K562 (cell line): ENCODE measurements at regions not wholly inside any gene's neighbourhood (a gene's known extent, or its start where the extent isn't known, plus 50 kb on each side); places are given as distances from the start of the nearest gene placed in this dataset.

ENCODE experiments used
- ATAC-seq: fragments of 200-7000 bp; cut with Tn5 transposase; 3 replicates; pipeline ENCODE4 v1.9.1; 2020; ENCODE audit warnings: moderate library complexity
- BruUV-seq: library from RNA; stranded (reverse); fragments of 400-500 nt; replicated peaks from 2 replicates; lab custom pipeline; 2021; lab: Mats Ljungman, UMichigan
- CTCF ChIA-PET: fragments of 300-600 bp; formaldehyde crosslinking; extraction: SDS; loops from one replicate; lab custom pipeline; 2021; ENCODE audit warnings: low intra/inter-chr PET ratio; lab: Yijun Ruan, JAX
- POLR2A ChIA-PET: fragments of 300-600, 350-650 bp; sonication (Branson Sonifier 250); formaldehyde crosslinking; extraction: SDS; loops from one replicate; lab custom pipeline; 2021; ENCODE audit warnings: antibody characterized with exemption, inconsistent platforms; lab: Yijun Ruan, JAX
- DNase-seq, 4 experiments: peaks; one replicate each; pipeline versions ENCODE4 v3.0.0 to v3.0.0-alpha.2; 2011 to 2018; ENCODE audit warnings: low spot score in 3 of 4, mixed read lengths in 3 of 4; ENCODE audit errors: extremely low read depth in 1 of 4
- FAIRE-seq: peaks from 2 replicates; lab custom pipeline; 2011; peaks lifted over from hg19 to GRCh38; lab: Jason Lieb, UNC
- H2AFZ ChIP-seq: 2 replicates; pipeline ENCODE4 v1.6.0; 2011; ENCODE audit warnings: low read depth, low read length, control low read depth, inconsistent platforms
- H3K27ac ChIP-seq: fragments of 200-600 bp; 3 replicates; pipeline ENCODE4 v1.8.0; 2011; ENCODE audit warnings: low read depth, mild to moderate bottlenecking, control low read depth, inconsistent platforms, low read length, moderate library complexity, mixed read lengths; ENCODE audit errors: extremely low read depth
- H3K27me3 ChIP-seq, 2 experiments: fragments of 300-600 bp in 1 of 2; 2 replicates in 1 of 2; 3 replicates in 1 of 2; pipeline versions ENCODE4 v1.6.0 to v1.8.0; 2011; ENCODE audit warnings: inconsistent platforms in 2 of 2, low read length in 2 of 2, mild to moderate bottlenecking in 1 of 2, mixed read lengths in 1 of 2, moderate library complexity in 1 of 2; ENCODE audit not compliant: control insufficient read depth in 2 of 2, insufficient read depth in 2 of 2
- H3K36me3 ChIP-seq: fragments of 300-600 bp; 3 replicates; pipeline ENCODE4 v1.8.0; 2011; ENCODE audit warnings: mild to moderate bottlenecking, low read length, inconsistent platforms; ENCODE audit not compliant: control insufficient read depth, insufficient read depth
- H3K4me1 ChIP-seq, 2 experiments: fragments of 200-600 bp in 1 of 2; replicated peaks in 1 of 2; 2 replicates in 1 of 2; 3 replicates in 1 of 2; pipeline versions ENCODE4 v1.5.1 to v1.8.0; 2011; ENCODE audit warnings: inconsistent platforms in 2 of 2, low read length in 2 of 2, mild to moderate bottlenecking in 1 of 2, mixed read lengths in 1 of 2, moderate library complexity in 1 of 2; ENCODE audit not compliant: control insufficient read depth in 2 of 2, insufficient read depth in 2 of 2
- H3K4me2 ChIP-seq: 2 replicates; pipeline ENCODE4 v1.6.1; 2011; ENCODE audit warnings: low read length, control low read depth, inconsistent platforms, mixed read lengths; ENCODE audit not compliant: insufficient read depth
- H3K4me3 ChIP-seq: fragments of 200-600 bp; sonication (generic), shearing (Covaris generic); 2 replicates; pipeline ENCODE4 v1.5.1; 2016; ENCODE audit warnings: control low read depth, inconsistent platforms
- H3K79me2 ChIP-seq: fragments of 200-600 bp; 3 replicates; pipeline ENCODE4 v1.8.0; 2011; ENCODE audit warnings: low read length, inconsistent platforms; ENCODE audit not compliant: control insufficient read depth, insufficient read depth
- H3K9ac ChIP-seq, 2 experiments: 2 replicates each; pipeline versions ENCODE4 v1.6.0 to v1.6.1; 2011; ENCODE audit warnings: low read depth in 2 of 2, low read length in 2 of 2, control low read depth in 1 of 2, inconsistent platforms in 1 of 2, mild to moderate bottlenecking in 1 of 2, mixed read lengths in 1 of 2; ENCODE audit not compliant: insufficient read depth in 1 of 2
- H3K9me1 ChIP-seq: one replicate; pipeline ENCODE4 v1.6.0; 2011; ENCODE audit warnings: inconsistent platforms, mild to moderate bottlenecking, low read length, moderate library complexity; ENCODE audit not compliant: control insufficient read depth, insufficient read depth
- H3K9me3 ChIP-seq: replicated peaks from 2 replicates; pipeline ENCODE4 v1.5.1; 2011; ENCODE audit warnings: low read depth, low read length, inconsistent platforms; ENCODE audit not compliant: control insufficient read depth, insufficient read depth
- H4K20me1 ChIP-seq: replicated peaks from 2 replicates; pipeline ENCODE4 v1.6.1; 2011; ENCODE audit warnings: low read length, inconsistent platforms, mixed read lengths; ENCODE audit not compliant: control insufficient read depth, insufficient read depth
- ARID2 ChIP-seq: fragments of 450-650 bp; IDR thresholded peaks from 2 replicates; pipeline ENCODE4 v1.6.1; 2017; ENCODE audit warnings: antibody characterized with exemption, mild to moderate bottlenecking
- FOXA3 ChIP-seq, 2 experiments: fragments of 450-650 bp in 1 of 2; sonication (generic) in 1 of 2; formaldehyde crosslinking; IDR thresholded peaks in 1 of 2; conservative IDR thresholded peaks in 1 of 2; 2 replicates each; pipeline versions ENCODE4 v1.4.0 to v1.8.0; 2020 to 2022; ENCODE audit warnings: mild to moderate bottlenecking in 2 of 2, missing genetic modification reagents in 1 of 2
- KDM1A ChIP-seq, 2 experiments: fragments of 450-650 bp; IDR thresholded peaks; 2 replicates each; pipeline ENCODE4 v1.6.1; 2016; ENCODE audit warnings: mild to moderate bottlenecking in 2 of 2
- PTTG1 ChIP-seq: fragments of 450-650 bp; IDR thresholded peaks from 2 replicates; pipeline ENCODE4 v1.6.1; 2016; ENCODE audit warnings: low read depth, mild to moderate bottlenecking, missing genetic modification characterization, missing compliant biosample characterization
- ZC3H4 ChIP-seq: sonication (generic); formaldehyde crosslinking; IDR thresholded peaks from 2 replicates; pipeline ENCODE4 v1.9.0; 2021; ENCODE audit warnings: missing genetic modification reagents, borderline replicate concordance
- ZNF23 ChIP-seq: fragments of 250-450 bp; sonication (Bioruptor Pico); IDR thresholded peaks from 2 replicates; pipeline ENCODE4 v1.4.0; 2020; ENCODE audit warnings: mild to moderate bottlenecking
- ZNF274 ChIP-seq: IDR thresholded peaks from 2 replicates; pipeline ENCODE4 v1.6.1; 2011; ENCODE audit warnings: low read depth, mild to moderate bottlenecking, low read length, moderate library complexity, borderline replicate concordance
- ZNF282 ChIP-seq: sonication (generic); formaldehyde crosslinking; IDR thresholded peaks from 2 replicates; pipeline ENCODE4 v1.8.1; 2023; ENCODE audit warnings: missing genetic modification reagents
- ZNF384 ChIP-seq: IDR thresholded peaks from 2 replicates; pipeline ENCODE4 v1.6.1; 2012; ENCODE audit warnings: low read depth, low read length, improper control_type of control experiment
- ZNF75A ChIP-seq: fragments of 450-650 bp; formaldehyde crosslinking; IDR thresholded peaks from 2 replicates; pipeline ENCODE4 v1.4.0; 2020; ENCODE audit warnings: mild to moderate bottlenecking
- ZNF785 ChIP-seq: fragments of 250-450 bp; sonication (Bioruptor Pico); IDR thresholded peaks from 2 replicates; pipeline ENCODE4 v1.4.0; 2020; ENCODE audit warnings: mild to moderate bottlenecking
- WGBS: fragments of 100-300 bp; shearing (Covaris generic); methylation state at CpG from one replicate; pipeline ENCODE4 v1.1.6; 2016; ENCODE audit warnings: low coverage, mixed read lengths; ENCODE audit not compliant: insufficient coverage; ENCODE audit errors: missing lambda C conversion rate; 5-methylcytosine and 5-hydroxymethylcytosine counted together
- in situ Hi-C: fragments of 300-500 bp; cut with MboI; formaldehyde crosslinking; loops from 4 replicates; pipeline ENCODE4 v1.15.0; 2018; ENCODE audit warnings: inconsistent platforms, mixed read lengths
- intact Hi-C: fragments of 100-400 bp; cut with micrococcal nuclease; formaldehyde crosslinking; loops from 2 replicates; pipeline ENCODE4 v1.14.2; 2022
- TF ChIP-seq, protein P1 (sequence below): IDR thresholded peaks from 2 replicates; pipeline ENCODE4 v1.6.1; 2011; ENCODE audit not compliant: insufficient read length; ENCODE audit errors: extremely low read depth
- TF ChIP-seq, protein P2 (sequence below): sonication (generic); formaldehyde crosslinking; IDR thresholded peaks from 2 replicates; pipeline ENCODE4 v1.8.1; 2023; ENCODE audit warnings: mild to moderate bottlenecking, missing genetic modification reagents
- TF ChIP-seq, protein P3 (sequence below): fragments of 450-650 bp; formaldehyde crosslinking; IDR thresholded peaks from 2 replicates; pipeline ENCODE4 v1.4.0; 2020; ENCODE audit warnings: mild to moderate bottlenecking

DNA sequence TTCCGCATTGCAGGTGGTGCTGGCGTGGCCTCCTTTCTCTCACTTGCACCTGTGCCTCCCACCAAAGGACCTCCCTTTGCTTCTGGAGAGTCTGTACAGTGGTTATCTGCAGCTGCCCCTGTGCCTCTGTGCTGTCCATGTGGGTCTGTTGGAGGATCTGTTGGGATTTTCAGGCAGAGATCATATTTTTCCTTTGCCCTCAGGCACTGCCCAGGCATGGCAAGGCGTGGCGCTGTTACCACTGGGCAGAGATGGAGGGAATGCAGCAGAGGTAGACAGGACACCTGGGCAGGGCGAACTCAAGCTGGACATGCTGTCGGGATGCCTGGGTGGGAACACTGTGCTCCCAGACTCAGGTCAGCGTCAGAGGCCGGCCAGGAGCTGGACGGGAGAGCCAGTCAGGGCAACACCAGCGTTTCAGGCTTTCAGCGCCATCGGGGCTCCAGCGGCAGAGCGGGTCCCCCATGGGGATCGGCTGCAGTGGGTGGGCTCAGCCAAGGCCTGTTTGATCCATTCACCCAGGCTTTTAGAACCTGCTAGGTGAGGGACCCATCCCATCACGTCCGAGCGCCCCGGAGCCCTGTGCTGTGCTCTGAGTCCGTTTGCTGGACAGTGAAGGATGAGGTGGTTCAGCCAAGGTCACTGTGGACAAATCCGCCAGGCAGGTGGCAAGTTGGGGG, 718.9 kb downstream of the BRD1 start:
- no peak for FAIRE-seq
- POLR2A ChIA-PET: no interaction called here
- no peak for ATAC-seq
- in situ Hi-C loops: no loop called here
- Histone ChIP-seq H3K9me1 (no peaks in the 10 kb centered on the region), H3K4me3 (no peak overlapping the region), H3K4me2 (no peak overlapping the region), H3K27me3 (peaks cover 0 to 17% of the 10 kb centered on the region in 2 experiments; a peak in 1 of 5 replicates), H4K20me1 (no peaks in the 10 kb centered on the region; the same call in 1 of the 2 replicates), H3K79me2 (no peaks in the 10 kb centered on the region), H3K27ac (no peak overlapping the region), H2AFZ (no peak overlapping the region), H3K9ac (no peak overlapping the region), H3K9me3 (no peaks in the 10 kb centered on the region), H3K36me3 (no peaks in the 10 kb centered on the region), H3K4me1 (no peaks in the 10 kb centered on the region)
- TF ChIP-seq ZNF785 (CRISPR knock-in tag) (no peak), ZNF23 (no peak), ZNF384 (no peak), ZC3H4 (CRISPR knock-in tag) (no peak), PTTG1 (tag) (no peak), FOXA3 (CRISPR knock-in tag; conservative IDR thresholded peaks at IDR 0.05 in 1 of 2, IDR thresholded peaks at IDR 0.05 in 1 of 2) (no peak), ARID2 (no peak), ZNF75A (no peak), KDM1A (IDR thresholded peaks at IDR 0.05) (no peak), ZNF282 (no peak), ZNF274 (no peak)
- TF ChIP-seq, protein P1, sequence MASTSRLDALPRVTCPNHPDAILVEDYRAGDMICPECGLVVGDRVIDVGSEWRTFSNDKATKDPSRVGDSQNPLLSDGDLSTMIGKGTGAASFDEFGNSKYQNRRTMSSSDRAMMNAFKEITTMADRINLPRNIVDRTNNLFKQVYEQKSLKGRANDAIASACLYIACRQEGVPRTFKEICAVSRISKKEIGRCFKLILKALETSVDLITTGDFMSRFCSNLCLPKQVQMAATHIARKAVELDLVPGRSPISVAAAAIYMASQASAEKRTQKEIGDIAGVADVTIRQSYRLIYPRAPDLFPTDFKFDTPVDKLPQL: no peak
- TF ChIP-seq, protein P2, sequence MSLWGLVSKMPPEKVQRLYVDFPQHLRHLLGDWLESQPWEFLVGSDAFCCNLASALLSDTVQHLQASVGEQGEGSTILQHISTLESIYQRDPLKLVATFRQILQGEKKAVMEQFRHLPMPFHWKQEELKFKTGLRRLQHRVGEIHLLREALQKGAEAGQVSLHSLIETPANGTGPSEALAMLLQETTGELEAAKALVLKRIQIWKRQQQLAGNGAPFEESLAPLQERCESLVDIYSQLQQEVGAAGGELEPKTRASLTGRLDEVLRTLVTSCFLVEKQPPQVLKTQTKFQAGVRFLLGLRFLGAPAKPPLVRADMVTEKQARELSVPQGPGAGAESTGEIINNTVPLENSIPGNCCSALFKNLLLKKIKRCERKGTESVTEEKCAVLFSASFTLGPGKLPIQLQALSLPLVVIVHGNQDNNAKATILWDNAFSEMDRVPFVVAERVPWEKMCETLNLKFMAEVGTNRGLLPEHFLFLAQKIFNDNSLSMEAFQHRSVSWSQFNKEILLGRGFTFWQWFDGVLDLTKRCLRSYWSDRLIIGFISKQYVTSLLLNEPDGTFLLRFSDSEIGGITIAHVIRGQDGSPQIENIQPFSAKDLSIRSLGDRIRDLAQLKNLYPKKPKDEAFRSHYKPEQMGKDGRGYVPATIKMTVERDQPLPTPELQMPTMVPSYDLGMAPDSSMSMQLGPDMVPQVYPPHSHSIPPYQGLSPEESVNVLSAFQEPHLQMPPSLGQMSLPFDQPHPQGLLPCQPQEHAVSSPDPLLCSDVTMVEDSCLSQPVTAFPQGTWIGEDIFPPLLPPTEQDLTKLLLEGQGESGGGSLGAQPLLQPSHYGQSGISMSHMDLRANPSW: no peak
- TF ChIP-seq, protein P3, sequence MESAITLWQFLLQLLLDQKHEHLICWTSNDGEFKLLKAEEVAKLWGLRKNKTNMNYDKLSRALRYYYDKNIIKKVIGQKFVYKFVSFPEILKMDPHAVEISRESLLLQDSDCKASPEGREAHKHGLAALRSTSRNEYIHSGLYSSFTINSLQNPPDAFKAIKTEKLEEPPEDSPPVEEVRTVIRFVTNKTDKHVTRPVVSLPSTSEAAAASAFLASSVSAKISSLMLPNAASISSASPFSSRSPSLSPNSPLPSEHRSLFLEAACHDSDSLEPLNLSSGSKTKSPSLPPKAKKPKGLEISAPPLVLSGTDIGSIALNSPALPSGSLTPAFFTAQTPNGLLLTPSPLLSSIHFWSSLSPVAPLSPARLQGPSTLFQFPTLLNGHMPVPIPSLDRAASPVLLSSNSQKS (CRISPR knock-in tag): no peak
- WGBS: under 1% methylated on average over 15 of the region's 21 CpGs
- CTCF ChIA-PET: no interaction called here
- intact Hi-C loops: no loop called here
- no peak for DNase-seq
- no TSS peak for BruUV-seq
